ENCODE measurements at regions not wholly inside any gene's neighbourhood (a gene's known extent, or its start where the extent isn't known, plus 50 kb on each side); places are given as distances from the start of the nearest gene placed in this dataset.

DNA sequence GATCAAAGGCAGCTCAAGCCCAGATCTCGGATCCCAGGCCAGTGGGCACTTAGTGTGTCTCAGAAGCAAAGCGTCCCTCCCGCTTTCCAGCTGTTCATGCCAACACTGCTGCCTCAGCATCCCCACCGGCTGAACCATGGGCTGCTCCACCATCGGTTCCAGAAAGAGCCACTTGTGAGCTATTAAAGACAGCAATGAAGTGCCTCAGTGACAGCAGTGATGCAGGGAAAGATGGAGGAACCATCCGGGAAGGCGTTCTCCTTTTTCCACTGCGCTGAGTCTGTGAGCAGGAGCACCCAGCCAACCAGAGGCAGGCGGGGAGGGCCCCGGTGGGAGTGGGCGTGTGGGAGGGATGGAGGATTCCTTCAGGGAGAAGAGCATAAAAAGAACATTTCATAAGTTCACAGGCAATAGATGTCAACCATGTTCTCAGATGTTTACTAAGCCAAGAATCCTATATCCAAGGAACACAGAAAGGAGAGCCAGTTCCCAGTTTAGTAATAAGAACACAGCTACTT, 96.2 kb upstream of the MKI67 start:
- DNase-seq, result no peak

DNA sequence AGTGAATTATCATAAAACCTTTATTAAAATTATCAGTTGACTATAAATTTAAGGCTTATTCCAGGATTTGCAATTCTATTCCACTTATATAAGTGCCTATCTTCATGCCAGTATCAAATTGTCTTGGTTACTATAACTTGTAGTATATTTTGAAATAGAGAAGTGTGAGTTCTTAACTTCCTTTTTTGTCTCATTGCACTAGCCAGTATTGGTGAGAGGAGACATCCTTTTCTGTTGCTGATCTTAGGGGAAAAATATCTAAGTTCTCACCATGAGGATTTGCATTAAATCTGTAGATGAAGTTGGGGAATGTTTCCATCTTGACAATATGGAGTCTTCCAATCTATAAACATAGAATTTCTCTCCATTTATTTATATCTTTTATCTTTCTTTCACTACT, 104.2 kb upstream of the MKI67 start:
- DNase-seq, result no peak

DNA sequence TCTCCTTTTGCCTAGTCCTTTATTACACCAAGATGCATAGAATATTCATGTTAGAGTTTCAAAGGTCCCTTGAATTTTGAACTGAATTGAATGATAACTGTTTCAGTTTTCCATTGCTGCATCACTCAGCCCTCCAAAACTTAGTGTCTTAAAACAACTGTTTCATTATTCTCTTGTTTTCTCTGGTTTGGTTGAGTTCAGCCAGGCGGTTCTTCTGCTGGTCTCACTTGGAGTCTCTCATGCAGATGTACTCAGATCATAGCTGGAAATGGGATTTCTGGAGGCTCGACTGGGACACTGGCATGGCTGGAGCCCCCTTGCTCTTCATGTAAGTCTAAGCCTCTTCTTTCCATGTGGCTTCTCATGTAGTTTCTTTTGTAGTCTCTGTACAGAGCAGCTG, 107.2 kb upstream of the MKI67 start:
- DNase-seq, result no peak

DNA sequence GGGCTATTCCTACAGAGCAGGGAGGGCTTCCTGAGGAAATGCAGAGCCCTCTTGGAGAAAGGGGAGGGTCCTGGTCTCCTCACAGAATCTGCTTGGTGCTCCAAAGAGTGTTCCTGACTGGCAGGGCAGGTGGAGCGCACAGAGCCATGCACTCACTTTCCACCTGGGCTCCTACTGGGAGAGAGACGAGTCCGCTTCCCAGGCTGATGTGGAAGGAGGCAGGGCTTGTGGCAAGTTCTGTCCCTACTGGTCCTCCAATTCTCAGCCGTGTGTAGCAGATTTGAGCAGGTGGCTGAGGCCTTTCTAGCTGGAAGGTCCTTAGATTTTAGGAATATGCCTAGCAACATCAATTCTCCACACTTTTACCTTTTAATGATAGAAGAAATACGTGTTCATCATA, 111.5 kb upstream of the MKI67 start:
- no peak for DNase-seq

DNA sequence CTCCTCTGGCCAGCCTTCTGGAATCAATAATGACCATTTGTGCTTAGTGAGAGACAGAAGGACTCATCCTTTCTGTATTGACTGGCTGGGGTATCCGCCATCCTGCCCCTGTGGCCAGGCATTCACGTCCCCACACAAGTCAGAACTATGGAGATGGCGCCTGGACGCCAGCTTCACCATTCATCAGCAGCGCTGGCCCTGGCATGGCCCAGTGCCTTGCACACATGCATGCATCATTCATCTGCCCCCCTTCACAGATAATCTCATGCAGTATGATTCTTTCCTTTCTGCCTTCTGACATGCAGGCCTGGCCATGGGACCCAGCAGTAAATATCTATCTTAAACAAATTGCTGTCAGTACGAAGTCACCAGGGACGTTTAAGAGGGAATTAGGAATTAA, 114.8 kb upstream of the MKI67 start:
- no peak for DNase-seq

DNA sequence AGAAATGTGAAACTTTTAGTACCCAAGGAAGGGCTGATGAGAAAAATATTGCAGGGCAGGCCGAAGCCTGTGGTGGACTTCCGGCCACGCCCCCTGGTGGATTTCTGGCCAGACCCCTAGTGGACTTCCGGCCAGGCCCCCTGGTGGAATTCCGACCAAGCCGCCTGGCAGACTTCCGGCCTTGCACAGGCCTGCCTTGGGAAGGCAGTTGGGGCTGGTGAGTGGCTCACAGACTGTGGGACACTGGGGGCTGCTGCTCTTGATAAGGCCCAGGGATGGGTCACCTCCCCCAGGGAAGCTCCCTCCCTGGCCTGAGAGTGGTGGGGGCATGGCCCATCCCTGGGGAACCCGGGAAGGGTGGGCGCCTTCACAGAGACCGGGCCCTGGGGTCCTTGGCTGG, 116.4 kb upstream of the MKI67 start:
- DNase-seq, result no peak

DNA sequence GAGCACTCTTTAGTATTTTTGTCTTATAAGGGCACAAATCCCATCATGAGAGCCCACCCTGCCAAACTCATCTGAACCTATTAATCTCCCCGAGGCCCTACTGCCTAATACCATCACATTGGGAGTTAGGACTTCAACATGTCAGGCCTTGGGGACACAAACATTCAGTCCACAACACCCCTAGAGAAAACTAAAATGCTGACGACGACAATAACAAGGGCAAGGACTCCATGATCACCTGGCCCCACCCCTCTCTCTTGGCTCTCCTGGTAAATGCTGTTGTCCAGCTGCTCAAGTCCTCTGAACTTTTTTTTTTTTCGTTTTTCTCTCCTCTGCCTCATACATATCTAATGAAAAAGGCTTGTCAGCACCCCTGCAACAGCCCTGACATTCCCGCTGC, 118.8 kb upstream of the MKI67 start:
- no peak for DNase-seq

DNA sequence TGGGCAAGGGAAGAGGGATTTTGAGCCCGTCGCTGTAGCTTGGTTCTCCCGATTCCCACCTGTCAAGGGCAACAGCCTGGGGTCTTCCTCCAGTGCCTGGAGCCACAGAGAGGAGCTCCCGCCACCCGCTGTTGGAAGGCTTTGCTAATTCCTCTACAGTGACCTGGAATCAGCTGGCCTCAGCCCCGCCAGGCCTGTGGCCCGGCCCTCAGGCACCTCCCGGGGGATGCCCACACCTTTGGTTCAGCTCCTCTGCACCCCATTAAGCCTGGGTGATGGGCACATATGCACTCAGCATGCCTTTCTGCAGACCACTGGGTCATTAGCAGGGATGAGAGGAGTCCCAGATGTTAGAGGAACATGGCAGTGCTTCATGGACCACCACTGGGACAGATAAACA, 121.4 kb upstream of the MKI67 start:
- no peak for DNase-seq

DNA sequence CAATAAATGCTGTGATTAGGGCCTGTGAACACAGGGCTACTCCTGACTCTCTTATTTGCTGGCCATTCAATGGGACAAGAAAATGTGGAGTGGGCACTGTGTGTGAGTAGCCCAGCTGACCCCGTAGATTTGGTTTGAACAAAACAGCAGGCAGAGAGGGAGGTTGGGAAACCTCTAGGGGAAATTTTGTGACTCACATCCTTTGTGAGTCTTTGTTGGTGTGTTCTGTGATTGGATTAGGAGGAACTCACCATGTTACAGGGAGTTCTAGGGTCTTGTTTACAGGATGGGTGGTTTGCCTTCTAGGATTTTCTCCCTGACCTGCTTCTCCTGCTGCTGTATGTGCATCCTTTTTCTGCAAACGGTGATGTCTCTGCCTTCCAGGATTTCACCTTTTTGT, 128.3 kb upstream of the MKI67 start:
- no peak for DNase-seq

DNA sequence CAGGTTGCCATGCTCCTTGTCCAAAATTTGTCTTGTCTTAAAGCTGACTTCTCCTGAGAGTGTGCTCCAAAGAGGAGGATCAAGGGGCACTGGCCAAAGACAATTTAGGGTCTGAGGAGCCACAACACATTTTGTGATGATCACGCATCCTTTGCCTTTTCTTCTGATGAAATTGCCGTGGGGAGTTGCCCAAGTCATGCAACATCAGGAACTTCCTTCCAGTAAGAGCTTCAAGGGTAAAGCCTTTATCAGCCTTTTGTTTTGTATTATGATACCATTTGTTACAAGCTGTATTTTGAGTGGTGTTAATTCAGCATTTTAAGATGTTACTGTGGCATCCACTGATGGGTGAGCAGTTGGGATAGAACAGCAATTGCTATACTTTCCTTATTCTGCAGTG, 131.2 kb upstream of the MKI67 start:
- no peak for DNase-seq

DNA sequence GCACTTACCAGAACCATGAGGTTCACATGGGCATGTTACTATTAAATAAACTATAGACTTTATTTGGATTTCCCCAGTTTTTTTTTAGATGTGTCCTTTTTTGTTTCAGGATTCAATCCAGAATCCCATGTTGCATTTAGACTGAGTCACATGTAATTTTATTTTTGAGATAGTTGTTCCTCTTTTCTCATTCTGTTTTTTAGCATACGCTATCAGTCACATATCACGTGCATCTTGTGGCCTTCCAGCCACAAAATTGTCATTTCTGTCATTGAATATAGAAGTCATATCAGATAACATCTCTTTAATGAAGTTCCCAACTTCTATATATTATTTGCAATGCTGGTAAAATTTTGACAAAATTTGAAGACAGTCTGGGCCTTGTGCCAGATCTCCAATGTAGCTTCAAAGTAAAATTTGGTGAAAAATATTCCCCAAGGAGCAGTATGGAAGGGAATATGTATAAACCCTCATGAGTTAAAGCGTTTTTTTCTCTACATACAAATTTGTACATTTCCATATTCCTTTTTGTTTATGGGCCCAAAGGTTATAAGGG, 132.3 kb upstream of the MKI67 start:
- DNase-seq, result no peak

DNA sequence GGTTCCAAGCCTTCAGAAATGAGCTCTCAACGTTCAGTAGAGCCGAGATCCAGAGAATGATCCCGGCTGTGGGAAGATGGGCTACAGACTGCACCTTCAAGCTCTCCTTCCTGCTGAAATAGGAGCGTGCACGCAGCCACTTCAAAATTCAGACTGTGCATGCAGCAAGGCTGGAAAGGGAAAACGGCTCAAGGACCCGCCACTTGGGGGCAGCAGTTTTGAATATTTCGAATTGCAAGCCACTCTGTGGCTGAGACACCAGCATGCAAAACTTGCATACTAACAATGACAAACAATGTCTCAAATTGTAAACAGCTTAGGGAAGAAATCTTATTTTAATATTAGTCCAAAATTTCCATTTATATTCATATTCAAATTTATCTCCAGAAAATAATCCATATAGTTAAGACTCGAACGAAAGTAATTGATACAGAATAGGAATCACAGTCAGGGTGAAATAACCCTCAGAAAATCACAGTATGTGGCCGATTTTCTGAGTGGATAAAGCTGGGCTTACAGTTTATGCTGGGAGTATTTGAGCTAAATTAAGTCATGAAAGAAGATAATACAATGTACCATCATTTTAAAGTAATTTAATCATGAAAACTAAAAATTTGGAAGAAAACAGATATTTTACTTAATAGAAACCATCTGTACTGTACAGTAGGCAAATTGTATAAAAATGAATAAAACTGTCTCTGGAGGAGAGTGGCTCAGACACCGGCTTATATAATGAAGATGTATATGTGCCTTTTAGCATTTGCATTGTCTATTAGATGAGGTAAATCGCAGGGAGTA, 137.9 kb upstream of the MKI67 start:
- DNase-seq, result peak; percentile 11

DNA sequence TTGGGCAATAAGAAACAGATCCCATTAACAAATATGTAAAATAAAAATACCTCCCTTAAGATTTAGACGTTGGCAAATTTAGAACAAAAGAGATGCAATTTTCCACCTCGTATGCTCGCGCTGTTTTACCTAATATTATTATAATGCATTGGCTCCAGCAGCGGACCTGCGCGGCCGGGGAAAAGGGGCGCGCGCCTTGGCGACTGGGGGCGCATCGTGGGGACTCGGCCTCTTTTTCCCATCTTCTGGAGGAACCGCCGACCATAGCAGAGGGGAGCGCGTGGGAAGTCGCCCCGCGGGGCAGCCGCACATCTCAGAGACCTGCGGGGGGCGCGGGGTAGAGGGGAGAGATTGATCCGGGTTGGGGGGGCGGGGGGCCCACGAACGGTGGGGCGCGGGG, 139.4 kb upstream of the MKI67 start:
- DNase-seq, result no peak

DNA sequence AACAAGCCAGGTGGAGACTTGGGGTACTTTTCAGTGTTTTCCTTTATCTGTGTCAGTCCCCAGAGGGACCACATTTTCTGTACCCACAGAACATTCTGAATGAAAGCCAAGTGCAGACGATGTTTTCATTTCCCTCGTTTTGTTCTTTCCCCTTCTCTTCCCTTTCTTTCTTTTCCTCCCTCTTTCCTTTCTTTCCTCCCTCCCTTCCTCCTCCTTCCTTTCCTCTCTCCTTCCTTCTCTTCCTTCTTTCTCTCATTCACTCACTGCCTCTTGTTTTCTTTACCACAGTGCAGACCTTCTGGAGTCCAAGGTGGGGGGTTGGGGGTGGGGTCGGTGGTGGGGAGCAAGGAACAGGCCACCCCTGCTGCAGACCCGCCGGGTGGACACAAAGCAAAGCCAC, 141.4 kb upstream of the MKI67 start:
- DNase-seq, result no peak

DNA sequence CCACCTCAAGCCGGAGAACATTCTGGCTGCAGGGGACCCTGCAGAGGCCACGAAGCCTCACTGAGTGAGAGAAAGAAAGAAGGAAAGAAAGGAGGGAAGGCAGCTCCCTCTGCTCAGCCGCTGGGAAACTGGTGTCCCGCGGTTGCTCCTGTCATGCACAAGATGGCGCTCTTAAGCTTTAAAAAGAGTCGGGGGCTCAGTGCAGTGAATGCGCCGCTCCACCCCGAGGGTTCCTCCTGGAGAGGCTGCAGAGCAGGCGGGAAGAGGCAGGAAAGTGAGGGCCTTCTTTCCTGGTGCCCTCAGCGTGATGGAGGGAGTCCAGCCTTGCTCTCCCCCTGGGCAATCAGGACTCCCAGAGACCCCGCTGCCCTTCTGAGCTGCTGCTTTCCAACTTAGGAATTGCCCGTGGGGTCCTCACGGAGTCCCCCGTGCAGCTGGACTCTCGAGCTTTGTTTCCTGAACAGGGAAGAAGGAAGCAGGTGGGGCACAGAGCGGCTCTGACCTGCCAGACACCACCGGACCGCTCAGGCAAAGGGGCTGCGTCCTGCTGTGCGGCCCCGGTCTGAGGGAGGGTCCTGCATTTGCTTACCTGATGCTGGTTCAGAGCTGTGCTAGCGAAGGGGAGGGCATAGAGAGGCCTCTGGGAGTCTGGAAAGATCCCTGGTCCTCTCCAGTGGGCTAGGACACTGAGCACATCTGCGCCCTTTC, 141.9 kb upstream of the MKI67 start:
- DNase-seq, result no peak

DNA sequence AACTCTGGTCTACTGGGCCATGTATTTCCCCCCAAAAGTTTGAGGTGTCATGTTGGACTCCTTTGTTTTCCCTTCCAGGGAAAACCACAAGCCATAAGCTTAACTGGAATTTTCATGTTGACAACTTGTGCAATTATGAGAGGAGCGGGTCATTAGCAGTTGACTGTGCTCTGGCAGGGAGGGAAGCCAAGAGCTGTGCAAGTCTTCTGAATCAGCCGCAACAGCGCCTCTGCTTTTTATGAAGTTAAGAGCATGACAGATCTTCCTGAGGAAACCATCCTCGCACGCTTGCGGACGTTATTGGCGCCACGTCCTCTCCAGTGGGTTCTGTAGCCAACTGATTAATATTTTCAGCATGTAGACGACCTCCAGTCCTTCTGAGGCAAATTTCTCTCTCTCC, 148.7 kb upstream of the MKI67 start:
- DNase-seq, result no peak

DNA sequence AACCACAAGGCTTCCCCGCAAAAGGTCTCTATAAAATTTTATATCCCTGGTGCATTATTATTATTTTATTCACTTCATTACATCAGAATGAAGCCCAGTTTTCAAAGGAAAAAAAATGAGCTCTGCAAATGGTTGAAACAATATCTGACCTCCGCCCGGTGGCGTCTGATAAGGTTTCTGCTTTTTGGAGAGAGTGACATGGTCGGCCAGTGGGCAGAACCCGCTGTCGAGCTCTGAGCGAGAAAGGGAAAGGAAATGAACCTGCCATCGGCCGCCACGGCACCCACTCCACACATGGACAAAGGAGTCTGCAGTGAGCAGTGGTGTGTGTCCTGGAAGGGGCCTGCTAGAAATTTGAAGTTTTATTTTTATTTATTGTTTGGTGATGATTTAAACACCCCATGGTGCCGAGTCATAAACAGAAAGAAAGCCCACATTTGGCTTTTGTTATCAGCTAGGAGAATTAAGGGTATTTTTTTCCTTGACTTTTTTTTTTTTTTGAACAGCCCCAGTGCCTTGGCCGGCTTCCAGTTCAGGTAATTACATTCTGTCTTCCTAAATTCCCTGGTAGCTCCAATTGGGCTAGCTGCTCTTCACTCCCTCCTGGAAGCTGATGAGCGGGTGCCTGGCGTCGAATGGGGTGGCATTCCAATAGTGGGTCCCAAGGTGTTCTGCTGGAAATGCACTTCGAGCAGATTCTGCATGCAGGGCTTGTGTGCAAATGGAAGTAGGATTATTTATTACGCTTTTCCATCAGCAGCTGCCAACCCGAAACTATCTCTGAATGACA, 149.4 kb upstream of the MKI67 start:
- no peak for DNase-seq

DNA sequence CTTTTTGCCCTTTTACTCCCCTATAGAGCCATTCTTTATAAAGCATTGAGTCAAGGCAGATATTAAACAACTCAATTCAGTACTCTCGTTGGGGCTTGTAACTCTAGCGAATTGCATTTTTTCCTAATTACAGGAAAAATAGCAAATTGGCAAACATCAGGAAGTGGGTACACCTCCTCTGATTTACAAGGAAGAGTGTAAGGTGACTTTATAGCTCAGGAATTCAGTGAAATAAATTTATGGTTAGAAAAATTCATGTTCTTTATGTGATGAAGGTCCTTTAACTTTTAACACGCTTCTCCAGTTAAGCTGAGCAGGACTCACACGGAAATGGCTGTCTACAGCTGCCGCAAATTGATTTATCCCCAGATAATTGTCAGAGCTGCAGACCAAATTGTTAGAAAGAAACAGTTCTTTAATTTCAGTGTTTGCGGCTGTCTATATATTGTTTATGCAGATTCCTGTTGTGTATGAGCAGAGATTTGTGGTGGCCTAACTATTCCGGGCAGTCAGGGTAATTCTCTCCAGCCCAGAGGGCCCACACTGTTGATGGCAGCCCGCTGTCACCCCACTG, 151.1 kb upstream of the MKI67 start:
- no peak for DNase-seq

DNA sequence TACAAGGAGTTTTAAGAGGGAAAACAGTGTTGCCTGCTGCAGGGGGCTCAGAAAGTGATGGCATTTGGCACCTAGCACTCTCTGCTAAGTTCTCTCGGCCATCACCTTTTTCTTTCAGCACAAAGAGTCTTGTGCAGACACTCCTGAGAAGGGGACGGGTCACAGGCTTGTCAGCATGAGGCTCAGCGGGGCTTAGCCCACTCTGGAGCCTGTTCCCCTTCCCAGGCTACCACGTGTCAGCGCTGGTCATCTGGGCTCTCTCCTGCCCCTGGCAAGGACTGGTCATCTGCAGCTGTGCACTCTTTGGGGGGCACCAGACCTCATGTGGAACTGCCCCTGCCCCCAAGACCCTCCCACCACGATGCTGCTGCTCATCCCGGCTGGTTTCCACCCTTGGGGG, 152.1 kb upstream of the MKI67 start:
- DNase-seq, result no peak

DNA sequence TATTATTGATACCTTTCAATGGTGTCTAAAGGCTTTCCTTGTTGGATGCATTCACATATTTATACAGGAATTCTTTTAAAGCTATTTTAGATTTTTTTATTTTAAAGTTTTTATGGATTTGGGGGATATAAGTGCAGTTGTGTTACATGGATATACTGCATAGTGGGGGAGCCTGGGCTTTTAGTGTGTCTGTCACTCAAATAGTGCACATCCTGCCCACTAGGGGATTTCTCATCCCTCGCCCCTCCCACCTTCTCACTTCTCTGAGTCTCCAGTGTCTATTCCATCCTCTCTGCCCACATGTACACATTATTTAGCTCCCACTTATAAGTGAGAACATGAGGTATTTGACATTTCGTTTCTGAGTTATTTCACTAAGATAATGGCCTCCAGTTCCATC, 154.0 kb upstream of the MKI67 start:
- no peak for DNase-seq

DNA sequence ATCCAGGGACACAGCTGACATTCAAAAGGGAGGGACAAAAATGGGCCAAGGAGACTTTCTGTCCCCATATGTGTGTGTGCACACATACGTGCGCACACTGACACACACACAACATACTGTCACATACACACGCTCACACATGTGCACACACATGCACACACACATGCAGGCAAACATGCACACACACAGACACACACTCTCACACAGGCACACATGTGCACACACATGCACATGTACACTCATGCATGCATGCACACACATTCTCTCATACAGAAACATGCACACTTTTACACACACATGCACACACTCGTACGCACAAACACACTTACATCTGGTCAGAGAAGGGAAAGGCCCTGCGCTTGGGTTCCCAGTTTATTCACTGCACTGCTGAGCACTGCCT, 155.1 kb upstream of the MKI67 start:
- no peak for DNase-seq

DNA sequence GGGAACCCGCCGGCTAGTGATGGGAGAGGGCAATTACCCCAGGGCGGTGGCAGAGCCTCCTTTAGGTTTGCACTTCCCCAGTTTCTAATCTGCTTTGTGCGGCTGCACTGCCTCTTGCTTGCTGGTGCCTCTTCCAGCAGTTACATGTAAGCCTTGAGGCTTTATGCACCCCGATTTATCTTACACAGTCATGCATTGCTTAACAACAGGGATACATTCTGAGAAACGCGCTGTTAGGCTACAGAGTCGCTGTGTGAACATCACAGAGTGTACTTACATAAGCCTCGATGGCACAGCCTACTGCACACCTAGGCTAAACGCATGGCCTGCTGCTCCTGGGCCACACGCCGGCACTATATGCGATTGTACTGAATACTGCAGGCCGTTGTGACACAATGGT, 155.6 kb upstream of the MKI67 start:
- no peak for DNase-seq

DNA sequence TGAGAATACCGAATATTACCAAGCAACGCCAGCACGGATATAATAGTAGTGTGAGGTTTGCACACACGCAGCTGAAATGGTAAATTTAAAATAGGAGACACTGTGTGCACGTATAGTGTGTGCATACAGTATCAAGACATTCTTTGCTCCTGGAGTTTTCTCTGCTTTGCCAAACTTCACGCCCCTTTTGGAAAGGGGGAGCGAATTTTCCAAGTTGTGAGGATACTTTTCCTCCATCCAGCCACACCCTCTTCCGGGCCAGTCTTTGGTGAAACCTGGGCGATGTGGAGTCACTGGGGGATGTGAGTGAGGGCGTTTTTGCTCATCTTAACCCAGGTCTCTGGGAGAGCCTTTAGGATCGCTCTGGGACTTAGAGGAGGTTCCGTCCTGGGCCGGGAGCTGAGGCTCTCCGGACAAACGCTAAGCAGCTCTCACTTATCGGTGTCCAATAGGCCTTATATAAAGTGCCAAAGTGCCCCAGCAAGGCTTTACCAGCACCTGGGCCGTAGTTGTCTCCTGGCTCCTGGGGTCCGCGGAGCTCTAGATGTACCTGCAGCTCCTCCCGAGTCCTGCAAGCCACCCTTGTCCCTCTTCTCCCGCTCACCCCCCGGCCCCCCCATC, 160.0 kb upstream of the MKI67 start:
- no peak for DNase-seq
